HL-60 (cell line): ENCODE measurements at regions not wholly inside any gene's neighbourhood (a gene's known extent, or its start where the extent isn't known, plus 50 kb on each side); places are given as distances from the start of the nearest gene placed in this dataset.

ENCODE experiments used
- CTCF ChIP-seq: IDR thresholded peaks from one replicate; pipeline ENCODE4 v1.5.1; 2011; ENCODE audit warnings: low read length, control low read depth, inconsistent platforms; ENCODE audit not compliant: insufficient read depth
- POLR2AphosphoS5 ChIP-seq: IDR thresholded peaks from 2 replicates; pipeline ENCODE4 v1.6.1; 2012; ENCODE audit warnings: low read depth
- REST ChIP-seq: IDR thresholded peaks from 2 replicates; pipeline ENCODE4 v1.6.1; 2012; ENCODE audit warnings: low read depth; ENCODE audit not compliant: insufficient replicate concordance

GRCh38 chr7:42534441-42534840 lies 297.4 kb upstream of the GLI3 start:
- no peak for TF ChIP-seq CTCF
- TF ChIP-seq POLR2AphosphoS5 = no peak
- TF ChIP-seq REST = no peak
